NB4 (cell line): ENCODE measurements at regions not wholly inside any gene's neighbourhood (a gene's known extent, or its start where the extent isn't known, plus 50 kb on each side); places are given as distances from the start of the nearest gene placed in this dataset.

Source experiments
- POLR2A ChIP-seq: IDR thresholded peaks from 2 replicates; pipeline ENCODE4 v1.6.1; 2011; ENCODE audit warnings: mild to moderate bottlenecking; ENCODE audit not compliant: insufficient read length; ENCODE audit errors: extremely low read depth
- TF ChIP-seq, protein P1 (sequence below): IDR thresholded peaks from one replicate; pipeline ENCODE4 v1.5.1; 2012; ENCODE audit warnings: low read depth, low read length

DNA sequence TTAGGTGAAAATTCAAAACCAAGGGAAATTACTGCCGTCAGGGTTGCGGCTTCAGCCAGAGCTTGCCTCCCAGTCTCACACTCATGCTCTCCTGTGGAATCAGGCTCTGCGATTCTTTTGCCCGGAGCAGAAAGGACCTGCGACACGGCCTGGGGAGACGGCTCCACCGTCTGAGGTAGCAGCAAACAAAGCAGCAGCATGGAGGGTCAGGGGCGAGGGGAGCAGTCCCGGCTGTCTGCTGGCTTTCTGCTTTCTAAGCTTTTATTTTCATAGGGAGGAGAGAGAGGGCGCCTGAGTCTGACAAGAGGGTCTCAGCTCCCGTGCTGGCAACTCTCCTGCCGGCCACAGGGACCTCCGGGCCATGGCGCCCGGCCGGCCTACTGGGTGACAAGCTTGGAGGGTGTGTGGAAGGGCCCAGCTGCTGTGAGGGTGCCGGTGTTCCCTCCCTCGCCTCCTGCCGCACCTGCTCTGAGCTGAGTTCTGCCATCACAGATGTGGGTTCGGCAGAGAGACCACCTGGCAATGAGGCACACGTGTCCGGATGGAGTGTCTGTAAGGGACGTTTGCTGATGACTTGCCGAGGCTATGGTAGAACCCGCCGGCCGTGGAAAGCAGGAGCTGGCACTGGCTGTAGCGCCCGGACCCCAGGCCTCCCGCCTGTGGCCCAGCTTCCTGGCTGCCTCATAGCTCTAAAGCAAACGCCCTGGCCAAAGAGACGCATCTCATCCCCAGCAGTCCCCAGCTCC is 66.2 kb upstream of the CTDP1 start:
- TF ChIP-seq, protein P1, sequence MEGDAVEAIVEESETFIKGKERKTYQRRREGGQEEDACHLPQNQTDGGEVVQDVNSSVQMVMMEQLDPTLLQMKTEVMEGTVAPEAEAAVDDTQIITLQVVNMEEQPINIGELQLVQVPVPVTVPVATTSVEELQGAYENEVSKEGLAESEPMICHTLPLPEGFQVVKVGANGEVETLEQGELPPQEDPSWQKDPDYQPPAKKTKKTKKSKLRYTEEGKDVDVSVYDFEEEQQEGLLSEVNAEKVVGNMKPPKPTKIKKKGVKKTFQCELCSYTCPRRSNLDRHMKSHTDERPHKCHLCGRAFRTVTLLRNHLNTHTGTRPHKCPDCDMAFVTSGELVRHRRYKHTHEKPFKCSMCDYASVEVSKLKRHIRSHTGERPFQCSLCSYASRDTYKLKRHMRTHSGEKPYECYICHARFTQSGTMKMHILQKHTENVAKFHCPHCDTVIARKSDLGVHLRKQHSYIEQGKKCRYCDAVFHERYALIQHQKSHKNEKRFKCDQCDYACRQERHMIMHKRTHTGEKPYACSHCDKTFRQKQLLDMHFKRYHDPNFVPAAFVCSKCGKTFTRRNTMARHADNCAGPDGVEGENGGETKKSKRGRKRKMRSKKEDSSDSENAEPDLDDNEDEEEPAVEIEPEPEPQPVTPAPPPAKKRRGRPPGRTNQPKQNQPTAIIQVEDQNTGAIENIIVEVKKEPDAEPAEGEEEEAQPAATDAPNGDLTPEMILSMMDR, result no peak
- no peak for TF ChIP-seq POLR2A
